K562 (cell line): ENCODE measurements at regions not wholly inside any gene's neighbourhood (a gene's known extent, or its start where the extent isn't known, plus 50 kb on each side); places are given as distances from the start of the nearest gene placed in this dataset.

ENCODE experiments used
- ATAC-seq: fragments of 200-7000 bp; cut with Tn5 transposase; 3 replicates; pipeline ENCODE4 v1.9.1; 2020; ENCODE audit warnings: moderate library complexity
- BruUV-seq: library from RNA; stranded (reverse); fragments of 400-500 nt; replicated peaks from 2 replicates; lab custom pipeline; 2021; lab: Mats Ljungman, UMichigan
- CTCF ChIA-PET: fragments of 300-600 bp; formaldehyde crosslinking; extraction: SDS; loops from one replicate; lab custom pipeline; 2021; ENCODE audit warnings: low intra/inter-chr PET ratio; lab: Yijun Ruan, JAX
- POLR2A ChIA-PET: fragments of 300-600, 350-650 bp; sonication (Branson Sonifier 250); formaldehyde crosslinking; extraction: SDS; loops from one replicate; lab custom pipeline; 2021; ENCODE audit warnings: antibody characterized with exemption, inconsistent platforms; lab: Yijun Ruan, JAX
- DNase-seq, 4 experiments: peaks; one replicate each; pipeline versions ENCODE4 v3.0.0 to v3.0.0-alpha.2; 2011 to 2018; ENCODE audit warnings: low spot score in 3 of 4, mixed read lengths in 3 of 4; ENCODE audit errors: extremely low read depth in 1 of 4
- FAIRE-seq: peaks from 2 replicates; lab custom pipeline; 2011; peaks lifted over from hg19 to GRCh38; lab: Jason Lieb, UNC
- H2AFZ ChIP-seq: 2 replicates; pipeline ENCODE4 v1.6.0; 2011; ENCODE audit warnings: low read depth, low read length, control low read depth, inconsistent platforms
- H3K27ac ChIP-seq: fragments of 200-600 bp; 3 replicates; pipeline ENCODE4 v1.8.0; 2011; ENCODE audit warnings: low read depth, mild to moderate bottlenecking, control low read depth, inconsistent platforms, low read length, moderate library complexity, mixed read lengths; ENCODE audit errors: extremely low read depth
- H3K27me3 ChIP-seq, 2 experiments: fragments of 300-600 bp in 1 of 2; 2 replicates in 1 of 2; 3 replicates in 1 of 2; pipeline versions ENCODE4 v1.6.0 to v1.8.0; 2011; ENCODE audit warnings: inconsistent platforms in 2 of 2, low read length in 2 of 2, mild to moderate bottlenecking in 1 of 2, mixed read lengths in 1 of 2, moderate library complexity in 1 of 2; ENCODE audit not compliant: control insufficient read depth in 2 of 2, insufficient read depth in 2 of 2
- H3K36me3 ChIP-seq: fragments of 300-600 bp; 3 replicates; pipeline ENCODE4 v1.8.0; 2011; ENCODE audit warnings: mild to moderate bottlenecking, low read length, inconsistent platforms; ENCODE audit not compliant: control insufficient read depth, insufficient read depth
- H3K4me1 ChIP-seq, 2 experiments: fragments of 200-600 bp in 1 of 2; replicated peaks in 1 of 2; 2 replicates in 1 of 2; 3 replicates in 1 of 2; pipeline versions ENCODE4 v1.5.1 to v1.8.0; 2011; ENCODE audit warnings: inconsistent platforms in 2 of 2, low read length in 2 of 2, mild to moderate bottlenecking in 1 of 2, mixed read lengths in 1 of 2, moderate library complexity in 1 of 2; ENCODE audit not compliant: control insufficient read depth in 2 of 2, insufficient read depth in 2 of 2
- H3K4me2 ChIP-seq: 2 replicates; pipeline ENCODE4 v1.6.1; 2011; ENCODE audit warnings: low read length, control low read depth, inconsistent platforms, mixed read lengths; ENCODE audit not compliant: insufficient read depth
- H3K4me3 ChIP-seq: fragments of 200-600 bp; sonication (generic), shearing (Covaris generic); 2 replicates; pipeline ENCODE4 v1.5.1; 2016; ENCODE audit warnings: control low read depth, inconsistent platforms
- H3K79me2 ChIP-seq: fragments of 200-600 bp; 3 replicates; pipeline ENCODE4 v1.8.0; 2011; ENCODE audit warnings: low read length, inconsistent platforms; ENCODE audit not compliant: control insufficient read depth, insufficient read depth
- H3K9ac ChIP-seq, 2 experiments: 2 replicates each; pipeline versions ENCODE4 v1.6.0 to v1.6.1; 2011; ENCODE audit warnings: low read depth in 2 of 2, low read length in 2 of 2, control low read depth in 1 of 2, inconsistent platforms in 1 of 2, mild to moderate bottlenecking in 1 of 2, mixed read lengths in 1 of 2; ENCODE audit not compliant: insufficient read depth in 1 of 2
- H3K9me1 ChIP-seq: one replicate; pipeline ENCODE4 v1.6.0; 2011; ENCODE audit warnings: inconsistent platforms, mild to moderate bottlenecking, low read length, moderate library complexity; ENCODE audit not compliant: control insufficient read depth, insufficient read depth
- H3K9me3 ChIP-seq: replicated peaks from 2 replicates; pipeline ENCODE4 v1.5.1; 2011; ENCODE audit warnings: low read depth, low read length, inconsistent platforms; ENCODE audit not compliant: control insufficient read depth, insufficient read depth
- H4K20me1 ChIP-seq: replicated peaks from 2 replicates; pipeline ENCODE4 v1.6.1; 2011; ENCODE audit warnings: low read length, inconsistent platforms, mixed read lengths; ENCODE audit not compliant: control insufficient read depth, insufficient read depth
- MGA ChIP-seq: fragments of 450-650 bp; IDR thresholded peaks from 2 replicates; pipeline ENCODE4 v1.6.1; 2016; ENCODE audit warnings: mild to moderate bottlenecking, moderate library complexity
- ZBTB8A ChIP-seq: fragments of 450-650 bp; IDR thresholded peaks from 2 replicates; pipeline ENCODE4 v1.6.1; 2018; ENCODE audit warnings: mild to moderate bottlenecking, moderate library complexity; ENCODE audit not compliant: partially characterized antibody
- WGBS: fragments of 100-300 bp; shearing (Covaris generic); methylation state at CpG from one replicate; pipeline ENCODE4 v1.1.6; 2016; ENCODE audit warnings: low coverage, mixed read lengths; ENCODE audit not compliant: insufficient coverage; ENCODE audit errors: missing lambda C conversion rate; 5-methylcytosine and 5-hydroxymethylcytosine counted together
- in situ Hi-C: fragments of 300-500 bp; cut with MboI; formaldehyde crosslinking; loops from 4 replicates; pipeline ENCODE4 v1.15.0; 2018; ENCODE audit warnings: inconsistent platforms, mixed read lengths
- intact Hi-C: fragments of 100-400 bp; cut with micrococcal nuclease; formaldehyde crosslinking; loops from 2 replicates; pipeline ENCODE4 v1.14.2; 2022
- TF ChIP-seq, protein P1 (sequence below): fragments of 450-650 bp; IDR thresholded peaks from 2 replicates; pipeline ENCODE4 v1.6.1; 2018; ENCODE audit warnings: mild to moderate bottlenecking, low read depth; ENCODE audit not compliant: partially characterized antibody

GRCh38 chr15:29569533-29570092 lies 252.7 kb downstream of the TJP1 start:
- Histone ChIP-seq H3K9ac (no peak overlapping the region), H3K4me2 (no peak overlapping the region), H3K9me1 (no peaks in the 10 kb centered on the region), H3K27ac (no peak overlapping the region), H3K79me2 (no peaks in the 10 kb centered on the region), H3K9me3 (no peaks in the 10 kb centered on the region), H3K4me1 (no peaks in the 10 kb centered on the region), H3K36me3 (no peaks in the 10 kb centered on the region), H4K20me1 (no peaks in the 10 kb centered on the region), H2AFZ (no peak overlapping the region), H3K27me3 (no peaks in the 10 kb centered on the region), H3K4me3 (no peak overlapping the region)
- intact Hi-C loops, result no loop called here
- no TSS peak for BruUV-seq
- ChIA-PET CTCF (no interaction called here), POLR2A (no interaction called here)
- ATAC-seq (no peak), FAIRE-seq (no peak), DNase-seq (no peak)
- WGBS, result 18% methylated on average over 7 of the region's 37 CpGs
- in situ Hi-C loops, result no loop called here
- TF ChIP-seq MGA (no peak), ZBTB8A (no peak)
- TF ChIP-seq, protein P1, sequence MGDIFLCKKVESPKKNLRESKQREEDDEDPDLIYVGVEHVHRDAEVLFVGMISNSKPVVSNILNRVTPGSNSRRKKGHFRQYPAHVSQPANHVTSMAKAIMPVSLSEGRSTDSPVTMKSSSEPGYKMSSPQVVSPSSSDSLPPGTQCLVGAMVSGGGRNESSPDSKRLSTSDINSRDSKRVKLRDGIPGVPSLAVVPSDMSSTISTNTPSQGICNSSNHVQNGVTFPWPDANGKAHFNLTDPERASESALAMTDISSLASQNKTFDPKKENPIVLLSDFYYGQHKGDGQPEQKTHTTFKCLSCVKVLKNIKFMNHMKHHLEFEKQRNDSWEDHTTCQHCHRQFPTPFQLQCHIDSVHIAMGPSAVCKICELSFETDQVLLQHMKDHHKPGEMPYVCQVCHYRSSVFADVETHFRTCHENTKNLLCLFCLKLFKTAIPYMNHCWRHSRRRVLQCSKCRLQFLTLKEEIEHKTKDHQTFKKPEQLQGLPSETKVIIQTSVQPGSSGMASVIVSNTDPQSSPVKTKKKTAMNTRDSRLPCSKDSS, result no peak
